ENCODE measurements at regions not wholly inside any gene's neighbourhood (a gene's known extent, or its start where the extent isn't known, plus 50 kb on each side); places are given as distances from the start of the nearest gene placed in this dataset.

- H3K4me1 ChIP-seq: no peaks in the 10 kb centered on the region
- H3K36me3 ChIP-seq: no peaks in the 10 kb centered on the region
- intact Hi-C loops (cut with DNase I; ENCODE audit: low total_unique reads): no loop called here
- H3K9me3 ChIP-seq: no peaks in the 10 kb centered on the region
- H3K4me3 ChIP-seq: no peak overlapping the region
- no peak for DNase-seq
- TF ChIP-seq CTCF (IDR thresholded peaks at IDR 0.05): no peak
- H3K27me3 ChIP-seq: no peaks in the 10 kb centered on the region
- H3K27ac ChIP-seq: no peak overlapping the region
Observed at GRCh38 chr9:105128908-105129600, 115.4 kb upstream of the SLC44A1 start.

GRCh38 chr9:105129731-105130130, 114.7 kb upstream of the SLC44A1 start:
- H3K27me3 ChIP-seq: no peaks in the 10 kb centered on the region
- no peaks in the 10 kb centered on the region for H3K4me1 ChIP-seq
- intact Hi-C loops (cut with DNase I; ENCODE audit: low total_unique reads): no loop called here
- no peak for TF ChIP-seq CTCF (IDR thresholded peaks at IDR 0.05)
- H3K36me3 ChIP-seq: no peaks in the 10 kb centered on the region
- H3K9me3 ChIP-seq: no peaks in the 10 kb centered on the region
- no peak for DNase-seq
- H3K27ac ChIP-seq: no peak overlapping the region
- H3K4me3 ChIP-seq: no peak overlapping the region

- no peaks in the 10 kb centered on the region for H3K36me3 ChIP-seq
- TF ChIP-seq CTCF (IDR thresholded peaks at IDR 0.05): no peak
- H3K9me3 ChIP-seq: no peaks in the 10 kb centered on the region
- no peaks in the 10 kb centered on the region for H3K4me1 ChIP-seq
- no peak overlapping the region for H3K27ac ChIP-seq
- no peak overlapping the region for H3K4me3 ChIP-seq
- intact Hi-C loops (cut with DNase I; ENCODE audit: low total_unique reads): no loop called here
- no peak for DNase-seq
- H3K27me3 ChIP-seq: no peaks in the 10 kb centered on the region
Observed at GRCh38 chr9:105131981-105132380, 112.5 kb upstream of the SLC44A1 start.

DNA sequence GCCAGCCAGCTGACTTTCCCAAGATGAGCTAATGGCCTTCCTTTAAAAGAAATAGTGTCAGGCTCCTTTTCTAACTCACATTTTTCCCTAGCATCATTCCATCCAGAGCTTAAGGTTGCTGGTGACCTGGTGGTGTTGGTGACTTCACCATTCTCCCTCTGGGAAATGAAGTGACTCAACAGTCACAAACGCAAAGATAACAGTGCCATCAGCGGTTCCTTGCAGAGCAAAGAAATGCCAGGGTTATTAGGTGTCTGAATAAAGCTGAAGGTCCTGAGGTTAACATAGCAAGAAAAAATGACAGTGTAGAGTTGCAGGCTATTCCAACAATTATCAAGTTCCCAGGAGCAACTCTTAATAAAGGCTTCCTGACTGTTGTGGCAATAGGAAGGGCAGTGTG, 111.8 kb upstream of the SLC44A1 start:
- DNase-seq: no peak
- no peaks in the 10 kb centered on the region for H3K4me1 ChIP-seq
- no peak overlapping the region for H3K4me3 ChIP-seq
- no peaks in the 10 kb centered on the region for H3K36me3 ChIP-seq
- intact Hi-C loops (cut with DNase I; ENCODE audit: low total_unique reads): no loop called here
- no peaks in the 10 kb centered on the region for H3K27me3 ChIP-seq
- H3K27ac ChIP-seq: no peak overlapping the region
- H3K9me3 ChIP-seq: no peaks in the 10 kb centered on the region
- TF ChIP-seq CTCF (IDR thresholded peaks at IDR 0.05): no peak

DNA sequence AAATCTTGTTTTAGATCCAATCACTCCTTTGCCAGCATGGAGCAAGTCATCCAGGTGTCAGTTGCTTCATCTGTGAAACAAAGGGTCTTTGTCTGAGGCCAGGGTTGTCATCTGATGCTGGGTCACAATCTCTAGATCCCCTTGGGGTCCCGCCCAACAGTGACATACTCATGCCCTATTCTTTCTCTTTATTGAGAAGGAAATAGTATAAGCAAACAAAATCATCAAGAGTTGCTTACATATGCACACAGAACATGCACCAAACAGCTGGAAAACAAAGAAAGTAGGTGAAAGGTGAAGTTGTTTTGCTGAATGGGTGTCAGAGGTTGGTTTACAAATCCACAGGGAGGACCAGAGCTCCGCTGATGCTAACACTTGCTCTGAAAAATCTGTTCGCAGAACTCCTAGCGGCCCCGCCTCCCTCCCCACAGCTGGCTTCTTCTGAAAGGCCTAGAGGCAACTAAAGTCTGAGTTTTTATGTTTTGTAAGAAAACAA, 106.1 kb upstream of the SLC44A1 start:
- Histone ChIP-seq H3K9me3 (no peaks in the 10 kb centered on the region), H3K4me3 (no peak overlapping the region), H3K4me1 (no peaks in the 10 kb centered on the region), H3K27me3 (no peaks in the 10 kb centered on the region), H3K27ac (no peak overlapping the region), H3K36me3 (no peaks in the 10 kb centered on the region)
- intact Hi-C loops (cut with DNase I; ENCODE audit: low total_unique reads): no loop called here
- no peak for TF ChIP-seq CTCF (IDR thresholded peaks at IDR 0.05)
- DNase-seq: no peak
